ENCODE measurements at regions not wholly inside any gene's neighbourhood (a gene's known extent, or its start where the extent isn't known, plus 50 kb on each side); places are given as distances from the start of the nearest gene placed in this dataset.

DNA sequence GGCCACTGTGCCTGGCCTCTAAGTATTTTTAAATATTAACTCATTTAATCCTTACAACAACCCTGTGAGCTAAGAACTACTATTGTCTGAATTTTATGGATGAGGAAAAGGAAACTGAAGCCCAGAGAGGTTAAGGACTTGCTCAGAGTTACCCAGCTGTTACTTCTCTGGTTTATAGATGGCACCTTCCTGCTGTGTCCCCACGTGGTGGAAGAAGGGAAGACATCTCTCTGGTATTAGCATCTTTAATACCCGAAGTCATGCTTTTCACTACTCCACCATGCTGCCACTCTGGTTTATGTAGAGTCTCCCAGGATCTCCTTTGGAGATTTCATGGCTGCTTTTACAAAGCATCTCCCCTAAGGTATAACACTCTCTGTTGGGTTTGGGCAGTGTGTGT, 105.5 kb upstream of the MKLN1 start:
- DNase-seq (ENCODE audit: low read depth in 3 of 3) = no peak

DNA sequence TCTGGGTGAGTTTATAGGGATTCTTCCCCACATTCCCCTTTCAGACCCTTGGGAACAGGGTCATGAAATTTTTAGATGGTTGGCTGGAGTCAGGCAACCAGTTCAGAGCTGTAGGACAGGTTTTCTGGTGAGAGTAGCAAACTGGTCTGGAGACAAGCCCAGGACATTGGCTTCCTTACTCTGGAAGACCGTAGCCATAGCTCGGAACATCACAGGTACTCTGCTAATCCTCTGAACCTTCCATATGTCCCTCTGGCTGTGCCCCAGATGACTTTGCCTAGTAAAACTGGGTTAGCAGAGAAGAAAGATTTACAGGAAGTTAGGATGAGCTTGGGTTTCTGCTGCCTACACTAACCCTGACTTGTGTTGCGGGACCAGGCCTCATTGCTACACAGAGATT, 104.5 kb upstream of the MKLN1 start:
- no peak for DNase-seq (ENCODE audit: low read depth in 3 of 3)

DNA sequence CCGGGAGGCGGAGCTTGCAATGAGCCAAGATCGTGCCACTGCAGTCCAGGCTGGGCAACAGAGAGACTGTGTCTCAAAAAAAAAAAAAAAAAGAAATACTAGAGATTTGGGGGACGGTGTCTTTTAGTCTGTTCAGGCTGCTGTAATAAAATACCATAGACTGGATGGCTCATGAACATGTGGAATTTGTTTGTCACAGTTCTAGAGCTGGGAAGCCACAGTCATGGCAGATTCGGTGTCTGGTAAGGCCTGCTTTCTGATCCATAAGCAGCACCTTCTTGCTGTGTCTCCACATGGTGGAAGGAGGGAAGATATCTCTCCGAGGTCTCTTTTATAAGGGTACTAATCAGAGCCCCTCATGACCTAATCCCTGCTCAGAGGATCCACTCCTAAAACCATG, 102.7 kb upstream of the MKLN1 start:
- no peak for DNase-seq (ENCODE audit: low read depth in 3 of 3)

DNA sequence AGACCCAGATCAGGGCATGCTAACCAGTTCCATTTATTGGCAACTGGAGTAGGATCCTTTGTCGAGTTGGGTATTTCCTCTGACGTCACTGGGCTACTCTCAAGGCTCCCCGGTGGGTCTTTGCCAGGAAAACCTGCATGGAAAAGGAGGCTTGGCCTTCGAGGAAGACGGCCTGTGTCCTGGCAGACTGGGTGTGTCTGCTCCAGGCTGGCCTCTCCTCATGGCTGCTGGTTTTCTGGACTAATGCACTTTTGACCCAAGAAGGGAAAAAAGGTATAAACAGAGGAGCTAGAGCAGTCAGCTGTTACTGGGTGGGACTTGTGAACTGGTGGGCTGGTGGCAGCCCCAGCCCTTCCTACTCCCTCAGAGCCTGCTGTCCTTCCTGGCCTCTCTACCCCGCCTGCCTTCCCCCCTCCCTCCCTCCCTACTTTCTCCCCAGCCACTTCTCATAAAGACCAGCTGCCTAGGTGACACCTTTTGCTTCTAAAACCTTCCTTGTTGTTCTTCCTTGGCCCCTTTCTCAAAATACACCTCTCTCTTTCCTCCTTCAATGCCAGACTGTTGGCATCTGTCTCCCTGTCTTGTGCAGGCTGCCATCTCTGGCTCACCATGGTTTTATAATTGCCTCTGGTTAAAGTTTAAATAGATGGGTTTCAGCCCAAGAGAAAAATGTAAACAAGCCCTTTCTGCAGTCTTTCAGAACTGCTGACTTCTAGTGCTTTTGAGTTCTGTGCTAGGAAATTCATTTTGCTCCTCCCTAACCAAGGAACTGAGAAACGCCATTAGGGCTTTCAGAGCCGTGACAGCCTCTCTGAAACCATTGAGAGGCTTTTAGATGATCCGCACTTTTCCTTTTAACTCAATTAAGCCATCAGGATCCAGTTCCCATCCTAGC, 101.8 kb upstream of the MKLN1 start:
- DNase-seq (ENCODE audit: low read depth in 3 of 3) = no peak

DNA sequence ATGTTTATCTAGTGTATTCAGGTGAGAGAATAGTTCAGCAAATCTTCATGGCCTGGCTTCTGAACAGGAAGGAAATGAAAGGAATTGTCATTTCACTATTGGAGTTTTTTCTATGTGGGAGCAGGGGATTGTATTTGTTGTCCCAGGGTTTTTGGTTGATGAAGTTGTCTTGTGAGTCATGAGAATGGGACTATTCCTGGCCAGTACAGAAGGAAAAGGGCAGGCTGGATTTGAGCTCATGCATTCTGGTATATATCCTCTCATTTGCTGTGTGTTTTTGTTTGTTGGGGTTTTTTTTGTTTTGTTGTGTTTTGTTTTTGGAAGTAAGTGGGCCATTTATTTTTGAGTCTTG, 101.2 kb upstream of the MKLN1 start:
- no peak for DNase-seq (ENCODE audit: low read depth in 3 of 3)

DNA sequence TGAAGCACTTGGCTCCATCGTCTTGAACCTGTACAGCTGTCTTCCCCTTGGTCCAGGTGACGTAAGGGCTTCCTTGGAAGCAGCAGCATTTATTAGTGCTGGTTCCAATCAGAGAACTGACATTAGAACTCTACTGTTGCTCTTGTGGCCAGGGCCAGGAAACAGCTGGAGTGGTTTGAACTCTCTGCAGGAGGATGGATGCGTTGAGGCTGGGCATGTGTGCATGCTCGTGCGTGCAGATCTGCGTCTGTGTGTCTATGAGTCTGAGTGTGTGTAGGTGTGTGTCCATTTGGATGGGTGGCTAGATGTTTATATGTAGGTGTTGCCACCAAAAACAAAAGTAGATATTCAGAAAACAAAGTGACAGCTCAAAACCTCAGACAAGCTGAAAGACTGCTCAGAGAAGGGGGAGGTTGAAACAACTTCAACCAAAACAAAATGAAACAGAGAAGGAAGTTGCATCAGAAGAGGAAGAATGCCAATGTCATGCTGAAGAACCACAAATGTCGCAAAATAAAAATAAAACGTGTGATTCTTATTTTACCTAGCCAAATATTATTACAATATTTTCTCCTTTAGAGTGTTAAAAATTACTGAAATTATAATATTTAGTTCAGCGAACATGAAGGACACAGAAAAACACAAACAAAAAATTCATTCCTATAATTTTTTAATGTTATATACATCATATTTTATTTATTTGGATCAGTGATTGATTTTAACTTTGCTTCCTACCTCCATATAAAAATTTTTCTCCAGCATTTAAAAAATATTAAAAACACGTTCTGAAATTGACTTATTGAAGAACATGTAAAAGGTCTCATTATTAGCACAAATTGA, 96.1 kb upstream of the MKLN1 start:
- peak; percentile 25 to 64 (median 31) for DNase-seq (ENCODE audit: low read depth in 3 of 3)

DNA sequence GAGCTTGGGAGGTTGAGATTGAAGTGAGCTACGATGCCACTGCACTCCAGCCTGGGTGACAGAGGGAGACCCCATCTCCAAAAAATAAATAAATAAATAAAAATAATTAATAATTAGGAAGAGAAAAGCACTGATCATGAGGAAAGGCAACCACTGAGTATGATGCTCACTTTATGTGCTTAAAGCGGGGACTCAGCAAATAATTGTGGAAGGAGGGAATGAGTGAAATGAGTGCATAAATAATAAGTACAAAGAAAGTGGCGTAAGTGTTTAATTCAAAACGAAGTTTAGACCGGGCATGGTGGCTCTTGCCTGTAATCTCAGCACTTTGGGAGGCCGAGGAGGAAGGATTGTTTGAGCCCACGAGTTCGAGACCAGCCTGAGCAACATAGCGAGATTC, 94.9 kb upstream of the MKLN1 start:
- no peak for DNase-seq (ENCODE audit: low read depth in 3 of 3)

DNA sequence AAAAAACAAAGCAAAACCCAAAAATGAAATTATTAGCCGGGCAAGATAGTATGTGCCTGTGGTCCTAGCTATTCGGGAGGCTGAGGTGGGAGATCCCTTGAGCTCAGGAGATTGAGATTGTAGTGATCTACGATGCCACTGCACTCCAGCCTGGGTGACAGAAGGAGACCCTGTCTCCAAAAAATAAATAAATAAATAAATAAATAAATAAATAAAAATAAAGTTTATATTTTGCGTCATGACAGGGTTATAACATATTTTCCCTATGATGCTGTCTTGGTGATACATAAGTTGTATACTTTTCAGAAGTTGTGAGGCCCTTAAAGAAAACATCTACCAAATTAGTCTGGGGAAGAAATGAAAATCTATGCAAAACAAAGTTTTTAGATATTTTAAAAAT, 94.5 kb upstream of the MKLN1 start:
- no peak for DNase-seq (ENCODE audit: low read depth in 3 of 3)

DNA sequence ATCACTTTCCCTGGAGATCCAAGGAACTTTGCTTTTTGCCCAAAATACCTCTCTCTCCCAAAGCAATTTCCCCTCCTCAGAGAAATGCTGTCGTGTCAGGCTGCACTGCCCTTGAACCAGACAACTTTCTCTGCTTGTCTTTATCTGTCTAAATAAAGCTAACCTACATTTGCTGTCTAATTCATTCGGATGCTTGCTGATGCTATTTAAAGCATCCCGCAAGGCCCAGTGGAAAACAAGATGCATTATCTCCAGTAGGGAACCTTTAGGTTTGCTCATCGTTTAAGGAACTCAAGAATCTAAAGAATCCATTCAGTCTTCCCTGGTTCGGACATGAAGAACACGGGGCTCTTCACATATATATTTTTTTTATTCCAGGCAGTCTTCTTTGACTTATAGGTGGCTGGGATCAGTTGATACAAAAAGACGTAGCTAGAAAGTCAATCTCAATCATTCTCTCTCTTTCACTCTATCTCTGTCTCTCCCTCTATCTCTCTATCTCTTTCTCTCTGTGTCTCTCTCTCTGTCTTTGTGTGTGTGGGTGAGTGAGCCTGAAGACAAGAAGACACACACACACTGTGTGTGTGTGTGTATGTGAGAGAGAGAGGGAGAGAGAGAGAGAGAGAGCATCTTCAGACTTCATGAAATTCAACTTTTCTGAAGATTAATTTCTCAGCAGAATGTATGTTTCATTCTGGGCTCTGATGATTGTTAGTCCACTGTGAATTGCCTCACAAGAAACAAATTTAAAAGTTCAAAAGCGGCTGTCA, 92.8 kb upstream of the MKLN1 start:
- DNase-seq (ENCODE audit: low read depth in 3 of 3) = no peak

DNA sequence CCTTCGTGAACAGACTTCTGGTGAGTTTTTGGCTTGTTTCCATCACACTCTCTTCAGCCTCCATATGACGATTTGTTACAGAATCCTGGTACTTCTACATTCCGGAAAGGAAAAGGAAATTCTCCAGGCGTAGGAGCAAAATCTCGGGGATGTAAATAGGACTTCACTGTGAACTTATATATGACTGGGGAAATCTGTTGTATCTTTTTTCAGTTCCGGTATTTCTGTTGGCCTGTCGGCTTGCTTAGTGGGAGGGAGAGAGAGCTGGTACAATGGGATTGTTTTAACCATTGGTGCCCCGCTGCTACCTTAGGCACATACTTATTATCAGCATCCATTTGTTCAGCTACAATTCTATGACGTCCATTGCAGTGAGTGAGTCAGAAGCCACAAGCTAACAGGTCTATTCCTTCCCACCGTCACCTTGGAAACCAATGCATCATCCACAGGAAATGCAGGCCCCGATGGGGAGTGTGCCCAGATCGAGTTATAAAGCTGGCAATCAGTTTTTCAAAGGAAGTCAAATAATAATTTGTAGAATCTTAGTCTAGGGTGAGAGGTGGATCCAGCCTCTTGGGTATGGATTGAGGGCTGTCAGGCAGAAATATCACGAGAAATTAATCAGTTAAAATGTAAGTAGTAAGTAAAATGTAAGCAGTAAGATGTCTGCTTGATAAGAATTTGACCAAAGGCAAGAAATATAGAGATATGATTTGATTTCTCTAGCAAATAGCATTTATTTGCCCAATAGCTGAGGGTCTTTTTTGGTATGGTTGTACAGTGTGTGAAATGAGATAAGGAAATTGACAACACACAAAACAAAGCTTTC, 92.0 kb upstream of the MKLN1 start:
- DNase-seq (ENCODE audit: low read depth in 3 of 3) = peak; percentile 65 to 74 (median 73)

DNA sequence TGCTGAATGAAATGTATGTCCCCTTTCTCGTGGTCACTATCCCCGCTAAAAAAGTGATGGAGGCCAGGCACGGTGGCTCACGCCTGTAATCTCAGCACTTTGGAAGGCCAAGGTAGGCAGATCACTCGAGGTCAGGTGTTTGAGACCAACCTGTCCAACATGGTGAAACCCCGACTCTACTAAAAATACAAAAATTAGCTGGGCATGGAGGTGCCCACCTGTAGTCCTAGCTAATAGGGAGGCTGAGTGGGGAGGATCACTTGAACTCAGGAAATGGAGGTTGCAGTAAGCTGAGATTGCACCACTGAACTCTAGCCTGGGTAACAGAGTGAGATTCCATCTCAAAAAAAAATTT, 91.4 kb upstream of the MKLN1 start:
- DNase-seq (ENCODE audit: low read depth in 3 of 3) = no peak

DNA sequence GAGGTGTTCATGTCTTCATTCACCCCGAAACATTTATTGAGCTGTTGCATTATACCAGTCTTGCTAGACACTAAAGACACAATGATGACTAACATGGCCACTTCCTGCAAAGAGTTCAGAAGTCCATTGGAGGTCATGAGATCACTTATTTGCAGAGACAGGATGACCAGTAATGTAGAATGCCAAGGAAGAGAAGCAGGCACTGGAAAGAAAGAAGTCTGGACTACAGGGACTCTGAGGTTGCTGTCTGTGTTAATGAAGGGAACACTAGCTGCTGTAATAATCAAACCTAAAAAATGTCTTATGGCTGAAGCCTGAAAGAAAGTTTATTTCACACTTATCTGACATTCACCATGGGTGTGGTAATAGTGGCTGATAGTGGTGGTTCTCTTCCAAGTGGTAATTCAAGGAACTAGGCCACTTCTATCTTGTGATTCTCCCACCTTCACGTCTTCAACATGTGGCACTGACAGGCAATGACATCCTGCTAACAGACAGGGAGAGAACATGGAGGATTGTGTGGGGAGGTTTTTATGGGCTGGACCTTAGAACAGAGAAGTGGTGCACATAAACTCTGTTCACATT, 89.2 kb upstream of the MKLN1 start:
- DNase-seq (ENCODE audit: low read depth in 3 of 3) = no peak

DNA sequence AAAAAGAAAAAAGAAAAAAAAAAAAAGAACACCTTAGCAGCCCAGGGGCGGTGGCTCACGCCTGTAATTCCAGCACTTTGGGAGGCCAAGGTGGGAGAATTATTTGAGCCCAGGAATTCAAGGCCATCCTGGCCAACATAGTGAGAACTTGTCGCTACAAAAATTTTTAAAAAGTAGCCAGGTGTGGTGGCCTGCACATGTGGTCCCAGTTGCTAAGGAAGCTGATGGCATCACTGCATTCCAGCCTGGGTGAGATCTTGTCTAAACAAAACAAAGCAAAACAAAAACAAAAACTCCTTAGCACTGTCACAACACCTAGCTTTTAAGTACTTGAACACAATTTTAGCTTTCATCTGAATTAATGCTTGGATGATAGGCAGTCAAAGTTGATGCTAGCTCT, 86.3 kb upstream of the MKLN1 start:
- no peak for DNase-seq (ENCODE audit: low read depth in 3 of 3)

DNA sequence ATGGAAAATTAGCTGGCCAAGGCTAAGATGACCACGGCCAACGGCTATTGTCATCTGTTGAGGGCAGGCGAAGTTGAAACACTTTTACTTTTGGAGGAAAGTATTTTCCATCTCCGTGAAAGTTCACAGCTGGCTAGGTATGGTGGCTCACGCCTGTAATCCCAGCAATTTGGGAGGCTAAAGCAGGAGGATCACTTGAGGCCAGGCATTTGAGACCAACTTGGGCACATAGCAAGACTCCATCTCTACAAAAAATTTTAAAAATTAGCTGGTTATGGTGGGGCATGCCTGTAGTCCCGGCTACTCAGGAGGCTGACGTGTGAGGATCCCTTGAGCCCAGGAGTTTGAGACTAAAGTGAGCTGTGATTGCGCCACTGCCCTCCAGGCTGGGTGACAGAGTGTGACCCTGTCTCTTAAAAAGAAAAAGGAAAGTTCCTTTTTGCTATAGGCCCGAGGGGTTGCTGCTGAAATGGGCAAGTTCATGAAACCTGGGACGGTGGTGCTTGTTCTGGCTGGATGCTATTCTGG, 85.5 kb upstream of the MKLN1 start:
- DNase-seq (ENCODE audit: low read depth in 3 of 3) = no peak

DNA sequence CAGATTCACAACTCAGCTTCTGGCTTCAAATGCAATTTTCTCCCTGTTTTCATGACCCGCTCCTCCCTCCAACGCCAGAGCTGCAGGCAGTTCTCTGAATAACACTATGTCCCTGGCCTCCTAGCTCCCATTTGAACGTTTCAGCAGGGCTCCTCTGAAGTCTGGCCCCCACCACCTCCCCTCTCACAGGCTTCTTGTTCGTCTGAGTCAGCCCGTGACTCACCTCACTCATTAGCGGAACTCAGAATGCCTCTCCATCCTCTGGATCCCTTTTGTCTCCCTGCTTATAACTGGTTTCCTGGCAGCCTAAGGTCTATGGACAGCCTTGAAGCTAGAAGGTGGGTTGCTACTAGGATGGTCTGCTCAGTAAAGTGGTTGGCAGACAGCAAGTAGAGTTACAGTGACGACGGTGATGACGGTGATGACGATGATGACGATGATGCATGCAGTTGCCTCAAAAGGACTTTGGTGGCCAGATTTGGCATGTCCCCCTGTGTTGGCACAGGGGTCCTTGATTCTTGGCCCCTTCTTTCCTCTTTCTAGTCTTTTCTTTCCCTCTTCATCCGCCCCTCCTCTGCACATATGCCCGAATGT, 83.3 kb upstream of the MKLN1 start:
- no peak for DNase-seq (ENCODE audit: low read depth in 3 of 3)

DNA sequence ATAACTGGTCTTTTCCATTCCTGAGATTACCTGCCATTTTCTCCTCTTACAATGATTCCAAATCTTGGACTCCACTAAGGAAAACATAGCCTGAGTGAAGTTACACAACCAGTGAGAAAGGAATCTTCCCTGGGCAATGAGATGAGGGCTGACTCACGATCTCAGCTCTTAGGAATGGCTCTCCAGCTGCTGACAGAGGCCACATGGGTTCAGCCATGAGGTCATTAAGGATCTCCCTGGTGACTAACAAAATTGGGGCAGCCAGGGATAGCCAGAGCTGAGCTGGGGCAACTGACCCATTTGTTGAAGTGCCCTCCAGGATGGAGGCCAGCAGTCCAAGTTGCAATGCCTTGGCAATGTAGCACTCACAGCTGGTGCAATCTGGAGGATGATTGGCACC, 78.7 kb upstream of the MKLN1 start:
- DNase-seq (ENCODE audit: low read depth in 3 of 3) = no peak

DNA sequence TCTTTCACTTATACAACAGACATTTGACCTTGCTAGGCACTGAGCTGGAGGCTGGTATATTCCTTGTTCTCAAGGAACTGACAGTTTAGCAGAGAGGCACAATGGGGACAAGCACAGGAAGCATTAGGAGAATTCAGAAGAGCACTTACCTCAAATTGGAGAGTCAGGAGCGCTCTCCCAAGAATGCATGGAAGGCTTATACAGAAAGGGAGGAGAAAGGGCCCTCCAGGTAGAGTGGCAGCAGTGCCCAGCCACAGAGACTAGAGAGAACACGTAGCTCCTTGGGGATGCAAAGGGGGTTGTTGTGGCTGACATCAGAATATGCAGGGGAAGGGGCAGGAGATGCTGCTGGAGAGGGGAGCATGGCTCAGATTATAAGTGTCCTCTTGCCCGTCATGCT, 78.2 kb upstream of the MKLN1 start:
- DNase-seq (ENCODE audit: low read depth in 3 of 3) = no peak

DNA sequence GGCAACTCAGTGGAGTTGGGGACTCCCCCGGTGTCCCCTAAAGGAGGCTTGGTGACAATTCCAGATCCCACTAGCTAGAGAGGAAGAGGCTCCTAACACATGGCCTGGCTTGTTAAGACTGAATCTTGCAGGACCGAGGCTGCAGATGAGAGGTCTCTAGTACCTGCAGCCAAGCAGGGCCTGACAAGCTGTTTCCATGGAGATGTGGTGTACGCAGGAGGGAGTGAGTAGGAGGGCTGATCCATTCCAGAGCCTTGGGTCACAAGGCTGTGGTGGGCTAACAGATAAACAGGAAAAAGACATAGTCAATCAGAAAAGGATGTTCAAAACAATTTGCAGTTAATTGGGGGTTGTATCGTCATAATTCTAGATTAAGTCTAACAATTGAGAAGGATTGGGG, 77.3 kb upstream of the MKLN1 start:
- no peak for DNase-seq (ENCODE audit: low read depth in 3 of 3)

DNA sequence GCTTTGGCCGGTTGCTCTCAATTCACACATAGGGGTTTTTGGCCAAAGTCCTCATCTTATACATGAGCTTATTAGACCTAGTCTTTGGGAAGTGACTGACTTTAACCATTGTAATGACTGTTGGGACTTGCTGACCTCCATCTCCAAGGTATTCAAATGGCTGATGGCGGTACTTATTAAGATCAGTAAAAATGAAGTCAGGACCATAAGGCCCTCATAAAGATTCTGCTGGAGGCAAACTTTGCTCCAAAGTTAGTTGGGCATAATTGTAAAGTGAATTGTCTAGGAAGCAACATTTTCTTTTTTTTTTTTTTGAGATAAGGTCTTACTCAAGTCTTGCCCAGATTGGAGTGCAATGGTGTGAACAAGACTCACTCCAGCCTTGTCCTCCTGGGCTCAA, 76.3 kb upstream of the MKLN1 start:
- no peak for DNase-seq (ENCODE audit: low read depth in 3 of 3)

DNA sequence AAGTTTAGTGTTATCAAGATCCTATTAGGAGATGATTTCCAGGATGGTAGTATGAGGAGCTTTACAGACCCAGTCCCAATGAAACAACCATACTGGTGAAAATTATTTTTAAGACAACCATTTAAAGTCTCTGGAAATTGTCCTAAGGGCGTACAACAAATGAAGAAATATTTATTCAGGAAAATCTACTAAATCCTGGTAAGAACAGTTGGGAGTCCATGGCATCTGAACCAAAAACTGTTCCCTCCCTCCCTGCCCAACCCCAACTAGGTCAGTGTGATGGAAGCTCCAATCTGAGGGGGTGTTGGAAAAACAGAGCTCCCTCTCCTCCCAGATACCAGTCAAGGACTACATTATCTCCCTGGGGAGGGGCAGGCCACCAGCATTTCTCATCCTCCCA, 74.7 kb upstream of the MKLN1 start:
- no peak for DNase-seq (ENCODE audit: low read depth in 3 of 3)

DNA sequence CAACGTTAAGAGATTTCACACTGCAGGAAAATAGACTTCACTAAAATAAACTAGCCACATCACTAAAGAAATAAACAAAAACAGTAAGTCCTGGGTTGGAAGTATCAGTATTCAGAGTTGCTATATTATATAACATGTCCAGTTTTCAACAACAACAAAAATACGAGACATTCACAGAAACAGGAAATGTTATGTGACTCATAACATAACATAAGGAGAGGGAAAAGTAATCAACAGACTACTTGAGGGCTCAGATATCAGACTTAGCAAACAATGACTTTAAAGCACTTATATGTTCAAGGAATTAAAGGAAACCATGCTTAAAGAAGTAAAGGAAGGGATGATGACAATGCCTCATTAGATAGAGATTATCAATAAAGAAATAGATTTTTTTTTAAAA, 73.5 kb upstream of the MKLN1 start:
- DNase-seq (ENCODE audit: low read depth in 3 of 3) = no peak
